Thoracic aorta (tissue), 2 donors: ENCODE measurements at regions not wholly inside any gene's neighbourhood (a gene's known extent, or its start where the extent isn't known, plus 50 kb on each side); places are given as distances from the start of the nearest gene placed in this dataset.

Experiments
- ATAC-seq: fragments of 150-250 bp; one replicate; pipeline ENCODE4 v1.8.0; 2017; ENCODE audit warnings: low read depth; ENCODE audit not compliant: insufficient number of reproducible peaks, low FRiP score
- DNase-seq: peaks from one replicate; pipeline ENCODE4 v3.0.0-alpha.2; 2020; ENCODE audit warnings: low spot score
- H3K27ac ChIP-seq, 2 donors: fragments of 200-600 bp; sonication (generic); 1 replicate in 1 of 2; 2 replicates in 1 of 2; pipeline ENCODE4 v1.5.1; 2016; ENCODE audit warnings: mild to moderate bottlenecking in 2 of 2, moderate library complexity in 2 of 2
- H3K27me3 ChIP-seq: fragments of 200-600 bp; sonication (generic); replicated peaks from 2 replicates; pipeline ENCODE4 v1.6.0; 2016; ENCODE audit warnings: mild to moderate bottlenecking; ENCODE audit not compliant: insufficient read depth
- H3K36me3 ChIP-seq: fragments of 200-600 bp; sonication (generic); one replicate; pipeline ENCODE4 v1.5.1; 2016
- H3K4me1 ChIP-seq, 2 donors: fragments of 200-600 bp; sonication (generic); 1 replicate in 1 of 2; 2 replicates in 1 of 2; pipeline versions ENCODE4 v1.5.1 to v1.6.0; 2016; ENCODE audit warnings: low read depth in 2 of 2, mild to moderate bottlenecking in 1 of 2; ENCODE audit not compliant: control insufficient read depth in 1 of 2
- H3K4me3 ChIP-seq: fragments of 200-600 bp; sonication (generic); 2 replicates; pipeline ENCODE4 v1.5.1; 2016; ENCODE audit warnings: mild to moderate bottlenecking
- H3K9me3 ChIP-seq: fragments of 200-600 bp; sonication (generic); 2 replicates; pipeline ENCODE4 v1.5.1; 2016
- TF ChIP-seq, protein P1 (sequence below): fragments of 200-600 bp; sonication (generic); IDR thresholded peaks from one replicate; pipeline ENCODE4 v1.5.1; 2019; ENCODE audit warnings: antibody characterized with exemption

DNA sequence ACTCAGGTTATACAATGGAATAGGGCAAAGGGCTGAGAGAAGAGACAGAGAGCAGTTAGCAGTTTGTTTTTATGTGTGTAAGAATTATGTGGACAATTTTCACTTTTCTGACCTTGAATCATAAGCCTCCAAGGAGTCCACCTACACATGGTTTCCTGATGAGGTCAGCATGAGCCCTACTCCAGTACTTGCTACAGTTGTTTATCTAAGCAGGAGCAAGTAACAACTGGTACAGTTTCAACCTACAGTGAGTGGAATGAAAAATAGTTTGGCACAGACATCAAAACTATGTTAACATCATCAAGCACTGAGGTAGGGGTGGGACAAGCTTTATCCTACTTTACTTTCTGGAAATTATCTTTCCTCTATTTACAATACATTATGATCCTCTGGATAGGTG is 426.7 kb upstream of the ID4 start:
- TF ChIP-seq, protein P1, sequence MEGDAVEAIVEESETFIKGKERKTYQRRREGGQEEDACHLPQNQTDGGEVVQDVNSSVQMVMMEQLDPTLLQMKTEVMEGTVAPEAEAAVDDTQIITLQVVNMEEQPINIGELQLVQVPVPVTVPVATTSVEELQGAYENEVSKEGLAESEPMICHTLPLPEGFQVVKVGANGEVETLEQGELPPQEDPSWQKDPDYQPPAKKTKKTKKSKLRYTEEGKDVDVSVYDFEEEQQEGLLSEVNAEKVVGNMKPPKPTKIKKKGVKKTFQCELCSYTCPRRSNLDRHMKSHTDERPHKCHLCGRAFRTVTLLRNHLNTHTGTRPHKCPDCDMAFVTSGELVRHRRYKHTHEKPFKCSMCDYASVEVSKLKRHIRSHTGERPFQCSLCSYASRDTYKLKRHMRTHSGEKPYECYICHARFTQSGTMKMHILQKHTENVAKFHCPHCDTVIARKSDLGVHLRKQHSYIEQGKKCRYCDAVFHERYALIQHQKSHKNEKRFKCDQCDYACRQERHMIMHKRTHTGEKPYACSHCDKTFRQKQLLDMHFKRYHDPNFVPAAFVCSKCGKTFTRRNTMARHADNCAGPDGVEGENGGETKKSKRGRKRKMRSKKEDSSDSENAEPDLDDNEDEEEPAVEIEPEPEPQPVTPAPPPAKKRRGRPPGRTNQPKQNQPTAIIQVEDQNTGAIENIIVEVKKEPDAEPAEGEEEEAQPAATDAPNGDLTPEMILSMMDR, result no peak
- ATAC-seq (no peak), DNase-seq (no peak)
- H3K36me3 ChIP-seq, result no peaks in the 10 kb centered on the region
- no peak overlapping the region for H3K27ac ChIP-seq
- no peaks in the 10 kb centered on the region for H3K9me3 ChIP-seq
- peaks cover 0 to 27% of the 10 kb centered on the region in 2 donors for H3K4me1 ChIP-seq
- H3K4me3 ChIP-seq, result no peak overlapping the region
- H3K27me3 ChIP-seq, result no peaks in the 10 kb centered on the region

DNA sequence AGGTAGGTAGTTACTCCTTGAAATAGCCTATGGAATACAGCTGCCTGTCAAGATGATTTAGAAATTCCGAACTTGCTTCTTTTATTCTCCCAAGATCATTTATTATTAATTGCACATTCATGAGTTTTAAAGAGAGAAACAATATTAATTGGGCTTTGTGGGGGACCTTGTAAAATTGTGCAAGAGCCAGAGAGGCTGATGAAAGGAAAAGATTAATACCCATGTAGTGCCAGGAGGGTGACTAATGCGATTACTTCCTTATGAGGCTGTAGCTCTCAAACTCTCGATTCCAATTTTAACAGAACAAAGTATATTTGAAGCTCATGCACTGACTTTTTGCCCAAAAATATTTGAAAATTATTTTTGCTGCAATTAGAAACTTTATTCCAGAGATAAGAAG is 423.8 kb upstream of the ID4 start:
- Histone ChIP-seq H3K27me3 (no peaks in the 10 kb centered on the region), H3K9me3 (no peaks in the 10 kb centered on the region), H3K36me3 (no peaks in the 10 kb centered on the region), H3K4me1 (peaks cover 0 to 20% of the 10 kb centered on the region in 2 donors), H3K4me3 (no peak overlapping the region), H3K27ac (peak overlapping the region in 1 of 2 donors; percentile 27)
- DNase-seq, result no peak
- ATAC-seq, result no peak
- TF ChIP-seq, protein P1, result no peak

DNA sequence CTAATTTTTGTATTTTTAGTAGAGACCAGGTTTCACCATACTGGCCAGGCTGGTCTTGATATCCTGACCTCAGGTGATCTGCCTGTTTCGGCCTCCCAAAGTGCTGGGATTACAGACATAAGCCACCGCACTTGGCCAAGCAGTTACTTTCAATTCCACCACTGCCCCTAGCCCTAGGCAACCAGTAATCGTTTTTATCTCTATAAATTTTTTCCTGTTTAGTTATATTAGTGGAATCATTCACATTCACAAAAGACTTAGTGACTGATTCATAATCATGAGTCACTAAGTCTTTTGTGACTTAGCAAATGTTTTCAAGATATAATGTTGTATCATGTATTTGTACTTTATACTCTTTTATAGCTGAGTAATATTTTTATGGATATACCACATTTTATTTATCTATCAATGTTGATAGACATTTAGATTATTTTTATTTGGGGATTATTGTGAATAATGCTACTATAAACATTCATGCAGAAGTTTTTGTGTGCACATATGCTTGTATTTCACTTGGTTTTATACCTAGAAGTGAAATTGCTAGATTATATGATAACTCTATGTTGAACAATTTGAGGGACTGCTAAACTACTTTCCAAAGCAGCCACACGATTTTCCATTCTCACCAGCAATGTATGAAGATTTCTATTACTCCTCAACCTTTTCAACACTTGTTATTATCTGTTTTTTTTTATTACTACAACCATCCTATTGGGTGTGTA is 421.4 kb upstream of the ID4 start:
- Histone ChIP-seq H3K4me1 (peaks cover 0 to 5% of the 10 kb centered on the region in 2 donors), H3K27ac (no peak overlapping the region), H3K36me3 (no peaks in the 10 kb centered on the region), H3K27me3 (no peaks in the 10 kb centered on the region), H3K4me3 (no peak overlapping the region), H3K9me3 (no peaks in the 10 kb centered on the region)
- TF ChIP-seq, protein P1, result no peak
- ATAC-seq, result no peak
- no peak for DNase-seq

DNA sequence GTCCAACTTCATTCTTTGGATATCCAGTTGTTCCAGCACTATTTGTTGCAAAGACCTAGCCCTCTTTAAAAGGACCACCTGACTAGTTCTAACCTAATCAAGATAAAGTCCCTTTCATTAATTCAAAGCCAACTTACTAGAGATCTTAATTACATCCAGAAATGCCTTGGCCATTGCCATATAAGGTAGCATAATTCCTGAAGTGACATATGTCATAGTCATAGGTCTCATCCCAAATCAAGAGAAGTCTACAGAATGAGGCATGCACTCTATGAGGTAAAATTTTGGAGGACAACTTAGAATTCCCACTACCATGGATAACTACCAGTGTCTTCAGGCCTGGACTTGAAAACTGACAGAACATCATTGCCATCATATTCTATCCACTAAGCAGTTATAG is 420.4 kb upstream of the ID4 start:
- no peak overlapping the region for H3K4me3 ChIP-seq

DNA sequence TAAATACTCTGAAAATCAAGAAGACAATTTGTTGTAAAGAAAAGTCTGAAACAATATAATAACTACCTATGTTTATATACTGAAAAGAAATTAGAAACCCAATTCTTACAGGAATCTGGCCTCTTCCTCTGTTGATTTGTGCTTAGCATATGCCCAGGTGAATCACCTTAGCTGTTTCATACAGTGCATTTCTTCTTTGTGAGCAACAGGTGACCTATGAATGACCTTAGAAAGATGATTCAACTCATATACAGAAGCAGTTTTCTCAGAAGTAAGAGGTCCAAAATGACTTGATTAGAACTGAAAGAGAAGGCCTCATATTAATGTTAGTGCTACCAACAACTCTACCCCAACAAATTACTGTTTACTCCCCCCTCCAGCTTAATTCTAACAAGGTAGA is 419.5 kb upstream of the ID4 start:
- no peaks in the 10 kb centered on the region for H3K36me3 ChIP-seq
- no peak for DNase-seq
- no peak overlapping the region for H3K4me3 ChIP-seq
- TF ChIP-seq, protein P1, result no peak
- H3K9me3 ChIP-seq, result no peaks in the 10 kb centered on the region
- peaks cover 0 to 4% of the 10 kb centered on the region in 2 donors for H3K4me1 ChIP-seq
- H3K27me3 ChIP-seq, result no peaks in the 10 kb centered on the region
- H3K27ac ChIP-seq, result no peak overlapping the region
- no peak for ATAC-seq

More for the DNA sequence above, 420.4 kb upstream of the ID4 start:
- Histone ChIP-seq H3K4me1 (peaks cover 0 to 5% of the 10 kb centered on the region in 2 donors), H3K36me3 (no peaks in the 10 kb centered on the region), H3K27ac (no peak overlapping the region), H3K27me3 (no peaks in the 10 kb centered on the region), H3K9me3 (no peaks in the 10 kb centered on the region)
- ATAC-seq (no peak), DNase-seq (no peak)
- TF ChIP-seq, protein P1, result no peak
